Pons (tissue), 1 donor: ENCODE measurements at regions not wholly inside any gene's neighbourhood (a gene's known extent, or its start where the extent isn't known, plus 50 kb on each side); places are given as distances from the start of the nearest gene placed in this dataset.

Experiments
- DNase-seq: peaks from one replicate; pipeline ENCODE4 v3.0.0-alpha.2; 2016; ENCODE audit warnings: low spot score

GRCh38 chr5:103461243-103461642, 101.3 kb downstream of the NUDT12 start:
- DNase-seq, result no peak

GRCh38 chr5:103458497-103459040, 104.0 kb downstream of the NUDT12 start:
- no peak for DNase-seq

GRCh38 chr5:103456476-103456875, 106.1 kb downstream of the NUDT12 start:
- DNase-seq, result no peak

- no peak for DNase-seq
These were observed 106.8 kb downstream of the NUDT12 start for GRCh38 chr5:103455796-103456195.

GRCh38 chr5:103454770-103455169, 107.8 kb downstream of the NUDT12 start:
- no peak for DNase-seq

- no peak for DNase-seq
These were observed 109.9 kb downstream of the NUDT12 start for GRCh38 chr5:103452666-103453065.

GRCh38 chr5:103452089-103452488, 110.5 kb downstream of the NUDT12 start:
- peak; percentile 48 for DNase-seq

- peak; percentile 19 for DNase-seq
These were observed 111.3 kb downstream of the NUDT12 start for GRCh38 chr5:103451261-103451660.

GRCh38 chr5:103450333-103451061, 112.1 kb downstream of the NUDT12 start:
- DNase-seq, result no peak

GRCh38 chr5:103446813-103447212, 115.8 kb downstream of the NUDT12 start:
- no peak for DNase-seq

- DNase-seq, result no peak
These were observed 117.1 kb downstream of the NUDT12 start for GRCh38 chr5:103445426-103446035.

GRCh38 chr5:103444333-103445038, 118.1 kb downstream of the NUDT12 start:
- no peak for DNase-seq

GRCh38 chr5:103442750-103443149, 119.8 kb downstream of the NUDT12 start:
- no peak for DNase-seq

GRCh38 chr5:103441523-103441922, 121.1 kb downstream of the NUDT12 start:
- DNase-seq, result no peak

GRCh38 chr5:103439007-103439406, 123.6 kb downstream of the NUDT12 start:
- no peak for DNase-seq

GRCh38 chr5:103436656-103437055, 125.9 kb downstream of the NUDT12 start:
- no peak for DNase-seq

- DNase-seq, result no peak
These were observed 126.5 kb downstream of the NUDT12 start for GRCh38 chr5:103436112-103436511.

- DNase-seq, result no peak
These were observed 127.3 kb downstream of the NUDT12 start for GRCh38 chr5:103435136-103435889.

- no peak for DNase-seq
These were observed 128.5 kb downstream of the NUDT12 start for GRCh38 chr5:103434057-103434456.

- no peak for DNase-seq
These were observed 129.4 kb downstream of the NUDT12 start for GRCh38 chr5:103433211-103433610.

GRCh38 chr5:103428923-103429322, 133.7 kb downstream of the NUDT12 start:
- DNase-seq, result no peak

- DNase-seq, result peak; percentile 83
These were observed 134.1 kb downstream of the NUDT12 start for GRCh38 chr5:103428411-103428871.
